ENCODE measurements at regions not wholly inside any gene's neighbourhood (a gene's known extent, or its start where the extent isn't known, plus 50 kb on each side); places are given as distances from the start of the nearest gene placed in this dataset.

GRCh38 chr5:107302441-107302840, 368.3 kb downstream of the EFNA5 start:
- TF ChIP-seq, protein P1, sequence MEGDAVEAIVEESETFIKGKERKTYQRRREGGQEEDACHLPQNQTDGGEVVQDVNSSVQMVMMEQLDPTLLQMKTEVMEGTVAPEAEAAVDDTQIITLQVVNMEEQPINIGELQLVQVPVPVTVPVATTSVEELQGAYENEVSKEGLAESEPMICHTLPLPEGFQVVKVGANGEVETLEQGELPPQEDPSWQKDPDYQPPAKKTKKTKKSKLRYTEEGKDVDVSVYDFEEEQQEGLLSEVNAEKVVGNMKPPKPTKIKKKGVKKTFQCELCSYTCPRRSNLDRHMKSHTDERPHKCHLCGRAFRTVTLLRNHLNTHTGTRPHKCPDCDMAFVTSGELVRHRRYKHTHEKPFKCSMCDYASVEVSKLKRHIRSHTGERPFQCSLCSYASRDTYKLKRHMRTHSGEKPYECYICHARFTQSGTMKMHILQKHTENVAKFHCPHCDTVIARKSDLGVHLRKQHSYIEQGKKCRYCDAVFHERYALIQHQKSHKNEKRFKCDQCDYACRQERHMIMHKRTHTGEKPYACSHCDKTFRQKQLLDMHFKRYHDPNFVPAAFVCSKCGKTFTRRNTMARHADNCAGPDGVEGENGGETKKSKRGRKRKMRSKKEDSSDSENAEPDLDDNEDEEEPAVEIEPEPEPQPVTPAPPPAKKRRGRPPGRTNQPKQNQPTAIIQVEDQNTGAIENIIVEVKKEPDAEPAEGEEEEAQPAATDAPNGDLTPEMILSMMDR (IDR thresholded peaks at IDR 0.05; ENCODE audit: low read depth, low read length, missing control alignments) = no peak
- Histone ChIP-seq H3K27me3 (replicated peaks) (no peaks in the 10 kb centered on the region), H3K27ac (no peak overlapping the region), H3K4me3 (ENCODE audit: low read depth, low read length) (no peak overlapping the region), H3K36me3 (replicated peaks) (no peaks in the 10 kb centered on the region)
- in situ Hi-C loops (cut with HindIII; ENCODE audit: low pct_ligation_motif_present, low sequenced_read_pairs) = no loop called here
- DNase-seq = no peak

GRCh38 chr5:107301999-107302398, 368.7 kb downstream of the EFNA5 start:
- in situ Hi-C loops (cut with HindIII; ENCODE audit: low pct_ligation_motif_present, low sequenced_read_pairs) = no loop called here
- DNase-seq = no peak
- Histone ChIP-seq H3K4me3 (ENCODE audit: low read depth, low read length) (no peak overlapping the region), H3K36me3 (replicated peaks) (no peaks in the 10 kb centered on the region), H3K27ac (no peak overlapping the region), H3K27me3 (replicated peaks) (no peaks in the 10 kb centered on the region)
- TF ChIP-seq, protein P1 (IDR thresholded peaks at IDR 0.05; ENCODE audit: low read depth, low read length, missing control alignments) = no peak

- Histone ChIP-seq H3K27me3 (replicated peaks) (no peaks in the 10 kb centered on the region), H3K27ac (no peak overlapping the region), H3K4me3 (ENCODE audit: low read depth, low read length) (no peak overlapping the region), H3K36me3 (replicated peaks) (no peaks in the 10 kb centered on the region)
- TF ChIP-seq, protein P1 (IDR thresholded peaks at IDR 0.05; ENCODE audit: low read depth, low read length, missing control alignments) = no peak
- DNase-seq = no peak
- in situ Hi-C loops (cut with HindIII; ENCODE audit: low pct_ligation_motif_present, low sequenced_read_pairs) = no loop called here
These were observed 369.9 kb downstream of the EFNA5 start for GRCh38 chr5:107300721-107301327.

DNA sequence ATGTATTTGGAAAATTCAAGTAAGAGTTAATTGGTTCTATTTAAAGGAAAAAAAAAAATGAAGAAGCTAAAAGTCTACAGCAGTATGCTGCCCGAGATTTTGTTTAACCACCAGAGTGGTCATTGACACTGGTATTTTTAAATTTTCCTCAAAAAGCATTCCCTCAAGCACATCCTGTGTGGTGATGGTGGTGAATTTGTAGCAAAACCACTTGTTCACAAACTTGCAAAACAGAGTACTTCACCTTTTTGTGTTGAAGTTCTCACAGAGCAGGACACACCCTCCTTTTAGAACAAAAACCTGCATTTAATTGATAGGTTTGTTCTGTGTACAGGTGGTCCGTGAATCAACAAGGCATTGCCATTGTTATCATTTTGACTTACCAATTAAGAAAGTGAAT, 374.2 kb downstream of the EFNA5 start:
- TF ChIP-seq, protein P1 (IDR thresholded peaks at IDR 0.05; ENCODE audit: low read depth, low read length, missing control alignments) = no peak
- DNase-seq = no peak
- H3K4me3 ChIP-seq (ENCODE audit: low read depth, low read length) = no peak overlapping the region

GRCh38 chr5:107295914-107296313, 374.8 kb downstream of the EFNA5 start:
- DNase-seq = no peak
- H3K27me3 ChIP-seq (replicated peaks) = no peaks in the 10 kb centered on the region
- in situ Hi-C loops (cut with HindIII; ENCODE audit: low pct_ligation_motif_present, low sequenced_read_pairs) = no loop called here
- no peaks in the 10 kb centered on the region for H3K36me3 ChIP-seq (replicated peaks)
- no peak overlapping the region for H3K27ac ChIP-seq
- TF ChIP-seq, protein P1 (IDR thresholded peaks at IDR 0.05; ENCODE audit: low read depth, low read length, missing control alignments) = no peak
- H3K4me3 ChIP-seq (ENCODE audit: low read depth, low read length) = no peak overlapping the region

More for the DNA sequence above, 374.2 kb downstream of the EFNA5 start:
- in situ Hi-C loops (cut with HindIII; ENCODE audit: low pct_ligation_motif_present, low sequenced_read_pairs) = no loop called here
- H3K27ac ChIP-seq = no peak overlapping the region
- H3K36me3 ChIP-seq (replicated peaks) = no peaks in the 10 kb centered on the region
- no peaks in the 10 kb centered on the region for H3K27me3 ChIP-seq (replicated peaks)

DNA sequence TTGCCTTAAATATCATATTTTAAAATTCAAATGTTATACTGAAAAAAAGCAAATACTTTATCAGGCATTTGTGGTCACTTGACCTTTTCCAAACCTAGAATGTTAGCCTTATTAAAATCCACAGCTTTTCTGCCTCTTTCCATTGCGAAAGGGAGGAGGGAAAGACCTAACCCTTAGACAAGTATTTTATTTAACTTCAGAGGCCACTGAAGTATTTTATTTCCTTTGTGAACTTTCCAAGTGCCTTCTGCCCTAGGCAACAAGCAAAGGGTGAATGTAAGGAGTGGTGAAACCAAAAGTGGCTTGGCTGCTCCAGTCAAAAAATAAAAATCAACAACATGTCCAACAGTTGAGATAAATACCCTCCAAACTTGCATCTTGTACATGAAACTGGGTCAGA, 376.1 kb downstream of the EFNA5 start:
- no peaks in the 10 kb centered on the region for H3K27me3 ChIP-seq (replicated peaks)
- no peaks in the 10 kb centered on the region for H3K36me3 ChIP-seq (replicated peaks)
- in situ Hi-C loops (cut with HindIII; ENCODE audit: low pct_ligation_motif_present, low sequenced_read_pairs) = no loop called here
- no peak for DNase-seq
- H3K27ac ChIP-seq = no peak overlapping the region
- no peak overlapping the region for H3K4me3 ChIP-seq (ENCODE audit: low read depth, low read length)
- TF ChIP-seq, protein P1 (IDR thresholded peaks at IDR 0.05; ENCODE audit: low read depth, low read length, missing control alignments) = no peak
